D721Med (cell line): ENCODE measurements at regions not wholly inside any gene's neighbourhood (a gene's known extent, or its start where the extent isn't known, plus 50 kb on each side); places are given as distances from the start of the nearest gene placed in this dataset.

ENCODE experiments used
- DNase-seq: peaks from one replicate; pipeline ENCODE4 v3.0.0; 2011; ENCODE audit warnings: low spot score; ENCODE audit not compliant: insufficient read length
- FAIRE-seq: peaks from 2 replicates; lab custom pipeline; 2011; peaks lifted over from hg19 to GRCh38; lab: Jason Lieb, UNC
- CTCF ChIP-seq: IDR thresholded peaks from 2 replicates; pipeline ENCODE4 v1.5.1; 2012; ENCODE audit warnings: mild to moderate bottlenecking, control low read depth; ENCODE audit not compliant: insufficient read depth; ENCODE audit errors: missing control alignments

GRCh38 chr4:14532436-14532835 lies 469.8 kb upstream of the CPEB2 start:
- DNase-seq (no peak), FAIRE-seq (no peak)
- TF ChIP-seq CTCF, result no peak

- FAIRE-seq, result no peak
- no peak for TF ChIP-seq CTCF
- no peak for DNase-seq
Observed at GRCh38 chr4:14539246-14539645, 463.0 kb upstream of the CPEB2 start.

- DNase-seq, result no peak
- FAIRE-seq, result no peak
- TF ChIP-seq CTCF, result no peak
Observed at GRCh38 chr4:14545163-14545562, 457.1 kb upstream of the CPEB2 start.

- TF ChIP-seq CTCF, result no peak
- no peak for FAIRE-seq
Observed at GRCh38 chr4:14545807-14546206, 456.5 kb upstream of the CPEB2 start.

GRCh38 chr4:14552119-14552518 lies 450.2 kb upstream of the CPEB2 start:
- no peak for DNase-seq
- no peak for FAIRE-seq
- TF ChIP-seq CTCF, result no peak

More at GRCh38 chr4:14545807-14546206, 456.5 kb upstream of the CPEB2 start:
- DNase-seq, result no peak

GRCh38 chr4:14559646-14560045 lies 442.6 kb upstream of the CPEB2 start:
- no peak for TF ChIP-seq CTCF
- DNase-seq, result no peak
- FAIRE-seq, result no peak

- DNase-seq (no peak), FAIRE-seq (no peak)
- TF ChIP-seq CTCF, result no peak
Observed at GRCh38 chr4:14560577-14560976, 441.7 kb upstream of the CPEB2 start.
